OCI-LY7 (cell line): ENCODE measurements at regions not wholly inside any gene's neighbourhood (a gene's known extent, or its start where the extent isn't known, plus 50 kb on each side); places are given as distances from the start of the nearest gene placed in this dataset.
A peak's percentile ranks its signal among the peaks of the same experiment; 100 is the strongest.

ENCODE experiments used
- BruUV-seq: library from RNA; stranded (reverse); fragments of 400-500 nt; replicated peaks from 2 replicates; lab custom pipeline; 2021; lab: Mats Ljungman, UMichigan
- CTCF ChIA-PET: fragments of 300-600 bp; sonication (Branson Sonifier 250); formaldehyde crosslinking; loops from one replicate; lab custom pipeline; 2022; ENCODE audit warnings: antibody characterized with exemption; ENCODE audit not compliant: unreplicated experiment; lab: Charles Lee
- POLR2A ChIA-PET: fragments of 300-600 bp; sonication (Branson Sonifier 250); formaldehyde crosslinking; loops from one replicate; lab custom pipeline; 2022; ENCODE audit warnings: antibody characterized with exemption; lab: Charles Lee
- DNase-seq: peaks from one replicate; pipeline ENCODE4 v3.0.0-alpha.2; 2015; ENCODE audit warnings: low spot score
- H2AFZ ChIP-seq: fragments of 200-600 bp; sonication (generic), shearing (Covaris generic); 2 replicates; pipeline ENCODE4 v1.6.1; 2014; ENCODE audit warnings: mild to moderate bottlenecking, antibody characterized with exemption, low read length, moderate library complexity
- H3K27ac ChIP-seq: fragments of 200-600 bp; sonication (generic); 2 replicates; pipeline ENCODE4 v1.5.1; 2014; ENCODE audit warnings: mixed run types, low read depth, mild to moderate bottlenecking, moderate library complexity, low read length, inconsistent platforms; ENCODE audit not compliant: poor library complexity, severe bottlenecking
- H3K36me3 ChIP-seq: fragments of 200-600 bp; sonication (generic); 2 replicates; pipeline ENCODE4 v1.6.1; 2014; ENCODE audit warnings: mild to moderate bottlenecking, antibody characterized with exemption, low read length, moderate library complexity, mixed read lengths; ENCODE audit not compliant: insufficient read depth
- H3K4me1 ChIP-seq: fragments of 200-600 bp; sonication (generic); 2 replicates; pipeline ENCODE4 v1.5.1; 2014; ENCODE audit warnings: mild to moderate bottlenecking, low read length; ENCODE audit not compliant: insufficient read depth, poor library complexity, severe bottlenecking
- H3K4me2 ChIP-seq: fragments of 200-600 bp; sonication (generic); 2 replicates; pipeline ENCODE4 v1.6.1; 2014; ENCODE audit warnings: mild to moderate bottlenecking, low read length
- H3K4me3 ChIP-seq: fragments of 200-600 bp; sonication (generic); 2 replicates; pipeline ENCODE4 v1.5.1; 2014; ENCODE audit warnings: mild to moderate bottlenecking, low read depth, low read length; ENCODE audit not compliant: poor library complexity, severe bottlenecking
- H3K79me2 ChIP-seq: fragments of 200-600 bp; sonication (generic); 2 replicates; pipeline ENCODE4 v1.6.1; 2016; ENCODE audit warnings: low read depth, mild to moderate bottlenecking, low read length, moderate library complexity, mixed read lengths; ENCODE audit not compliant: insufficient read depth
- H3K9me2 ChIP-seq: fragments of 200-600 bp; sonication (generic); 2 replicates; pipeline ENCODE4 v1.6.1; 2016; ENCODE audit warnings: mild to moderate bottlenecking, low read length, mixed read lengths; ENCODE audit not compliant: insufficient read depth
- H3K9me3 ChIP-seq: fragments of 200-600 bp; sonication (generic); 2 replicates; pipeline ENCODE4 v1.6.1; 2014; ENCODE audit warnings: mild to moderate bottlenecking, mixed run types, low read length, mixed read lengths
- H4K20me1 ChIP-seq: fragments of 200-600 bp; sonication (generic); 2 replicates; pipeline ENCODE4 v1.6.1; 2014; ENCODE audit warnings: mild to moderate bottlenecking, antibody characterized with exemption, low read length, moderate library complexity, mixed read lengths; ENCODE audit not compliant: insufficient read depth
- EZH2phosphoT487 ChIP-seq: fragments of 200-600 bp; sonication (generic); IDR thresholded peaks from 2 replicates; pipeline ENCODE4 v1.6.1; 2018; ENCODE audit warnings: low read depth, borderline replicate concordance, mild to moderate bottlenecking, mixed run types, antibody characterized with exemption, low read length, moderate library complexity, mixed read lengths
- intact Hi-C: fragments of 100-400 bp; cut with micrococcal nuclease; formaldehyde crosslinking; loops from one replicate; pipeline ENCODE4 v1.10.0; 2022; ENCODE audit not compliant: unreplicated experiment
- TF ChIP-seq, protein P1 (sequence below): fragments of 200-600 bp; sonication (generic); conservative IDR thresholded peaks from 2 replicates; pipeline ENCODE4 v1.5.1; 2014; ENCODE audit warnings: mild to moderate bottlenecking, antibody characterized with exemption, low read length, moderate library complexity, mixed read lengths

DNA sequence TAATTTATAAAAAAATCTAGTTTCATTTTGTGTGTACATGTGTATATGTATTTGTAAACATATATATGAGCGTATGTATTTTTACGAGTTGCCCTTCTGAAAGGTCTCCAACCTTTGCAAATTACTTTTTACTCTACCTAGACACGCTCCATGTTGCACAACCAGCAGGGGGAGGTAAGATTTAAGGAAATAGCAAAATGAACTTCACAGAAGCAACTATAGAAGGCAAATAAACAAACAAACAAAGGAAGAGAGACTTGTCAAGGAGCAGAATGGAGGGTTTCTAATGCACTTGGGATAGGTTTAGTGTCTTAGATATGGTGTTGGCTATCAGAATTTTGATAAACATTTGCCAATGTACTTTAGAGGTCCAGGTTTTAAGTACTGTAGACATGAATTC is 820.5 kb upstream of the POU3F3 start:
- intact Hi-C loops: loop anchor here (1.0 kb wide), 1 partner anchor 379 kb away; no protein-coding TSS in a partner anchor
- no peaks in the 10 kb centered on the region for H3K4me1 ChIP-seq
- no peak overlapping the region for H3K4me2 ChIP-seq
- no peaks in the 10 kb centered on the region for H3K79me2 ChIP-seq
- TF ChIP-seq, protein P1, sequence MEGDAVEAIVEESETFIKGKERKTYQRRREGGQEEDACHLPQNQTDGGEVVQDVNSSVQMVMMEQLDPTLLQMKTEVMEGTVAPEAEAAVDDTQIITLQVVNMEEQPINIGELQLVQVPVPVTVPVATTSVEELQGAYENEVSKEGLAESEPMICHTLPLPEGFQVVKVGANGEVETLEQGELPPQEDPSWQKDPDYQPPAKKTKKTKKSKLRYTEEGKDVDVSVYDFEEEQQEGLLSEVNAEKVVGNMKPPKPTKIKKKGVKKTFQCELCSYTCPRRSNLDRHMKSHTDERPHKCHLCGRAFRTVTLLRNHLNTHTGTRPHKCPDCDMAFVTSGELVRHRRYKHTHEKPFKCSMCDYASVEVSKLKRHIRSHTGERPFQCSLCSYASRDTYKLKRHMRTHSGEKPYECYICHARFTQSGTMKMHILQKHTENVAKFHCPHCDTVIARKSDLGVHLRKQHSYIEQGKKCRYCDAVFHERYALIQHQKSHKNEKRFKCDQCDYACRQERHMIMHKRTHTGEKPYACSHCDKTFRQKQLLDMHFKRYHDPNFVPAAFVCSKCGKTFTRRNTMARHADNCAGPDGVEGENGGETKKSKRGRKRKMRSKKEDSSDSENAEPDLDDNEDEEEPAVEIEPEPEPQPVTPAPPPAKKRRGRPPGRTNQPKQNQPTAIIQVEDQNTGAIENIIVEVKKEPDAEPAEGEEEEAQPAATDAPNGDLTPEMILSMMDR: peak; percentile 82
- no peak for TF ChIP-seq EZH2phosphoT487
- no peaks in the 10 kb centered on the region for H3K9me2 ChIP-seq
- CTCF ChIA-PET: no interaction called here
- H3K36me3 ChIP-seq: no peaks in the 10 kb centered on the region
- H4K20me1 ChIP-seq: no peaks in the 10 kb centered on the region
- H3K9me3 ChIP-seq: no peaks in the 10 kb centered on the region
- no peak overlapping the region for H3K4me3 ChIP-seq
- no peak overlapping the region for H3K27ac ChIP-seq
- POLR2A ChIA-PET: no interaction called here
- DNase-seq: peak; percentile 35
- no TSS peak for BruUV-seq
- H2AFZ ChIP-seq: no peak overlapping the region

DNA sequence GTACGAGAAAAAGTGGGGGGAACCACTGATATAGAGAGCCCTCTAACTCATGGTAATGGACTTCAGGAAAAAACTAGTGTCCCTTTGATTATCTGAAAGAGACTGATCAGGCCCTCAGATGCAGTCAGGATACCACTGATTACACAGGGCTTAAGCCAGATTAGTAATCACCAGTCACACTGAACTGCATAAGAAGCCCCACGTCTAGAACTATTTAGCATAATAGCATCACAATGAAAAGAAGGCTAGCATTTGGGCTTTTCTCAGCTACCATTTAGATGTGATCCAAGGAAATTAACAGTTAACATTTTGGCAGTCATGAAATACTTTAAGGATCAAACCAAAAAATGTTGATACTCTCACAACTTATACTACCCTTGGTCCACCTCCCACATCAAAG is 813.1 kb upstream of the POU3F3 start:
- intact Hi-C loops: no loop called here
- H3K4me1 ChIP-seq: no peaks in the 10 kb centered on the region
- H3K9me3 ChIP-seq: no peaks in the 10 kb centered on the region
- no peak for TF ChIP-seq EZH2phosphoT487
- TF ChIP-seq, protein P1: no peak
- H3K4me3 ChIP-seq: no peak overlapping the region
- no TSS peak for BruUV-seq
- ChIA-PET CTCF (no interaction called here), POLR2A (no interaction called here)
- H2AFZ ChIP-seq: no peak overlapping the region
- no peaks in the 10 kb centered on the region for H3K9me2 ChIP-seq
- H3K79me2 ChIP-seq: no peaks in the 10 kb centered on the region
- no peaks in the 10 kb centered on the region for H4K20me1 ChIP-seq
- no peaks in the 10 kb centered on the region for H3K36me3 ChIP-seq
- no peak overlapping the region for H3K4me2 ChIP-seq
- H3K27ac ChIP-seq: no peak overlapping the region
- no peak for DNase-seq

- H3K9me3 ChIP-seq: no peaks in the 10 kb centered on the region
- no peaks in the 10 kb centered on the region for H3K79me2 ChIP-seq
- H4K20me1 ChIP-seq: no peaks in the 10 kb centered on the region
- TF ChIP-seq, protein P1: no peak
- no peak for TF ChIP-seq EZH2phosphoT487
- no peaks in the 10 kb centered on the region for H3K9me2 ChIP-seq
- H2AFZ ChIP-seq: no peak overlapping the region
- BruUV-seq: no TSS peak
- ChIA-PET CTCF (no interaction called here), POLR2A (interaction anchor here (0.6 to 1.2 kb wide), 3 partner anchors 13 to 165 kb away, joined by 3 read pairs; no protein-coding TSS in a partner anchor)
- DNase-seq: no peak
- H3K27ac ChIP-seq: no peak overlapping the region
- H3K4me2 ChIP-seq: no peak overlapping the region
- H3K4me3 ChIP-seq: no peak overlapping the region
- no peaks in the 10 kb centered on the region for H3K4me1 ChIP-seq
- no peaks in the 10 kb centered on the region for H3K36me3 ChIP-seq
- intact Hi-C loops: no loop called here
Observed at GRCh38 chr2:104041351-104041750, 812.6 kb upstream of the POU3F3 start.
